H1 (cell line): ENCODE measurements at regions not wholly inside any gene's neighbourhood (a gene's known extent, or its start where the extent isn't known, plus 50 kb on each side); places are given as distances from the start of the nearest gene placed in this dataset.

ENCODE experiments used
- CTCF ChIA-PET: fragments of 300-600 bp; sonication (Branson Sonifier 250); formaldehyde crosslinking; loops from one replicate; lab custom pipeline; 2021; ENCODE audit not compliant: partially characterized antibody; lab: Charles Lee
- POLR2A ChIA-PET: fragments of 300-600 bp; sonication (Branson Sonifier 250); formaldehyde crosslinking; loops from one replicate; lab custom pipeline; 2021; ENCODE audit warnings: inconsistent platforms; ENCODE audit not compliant: partially characterized antibody; lab: Charles Lee
- DNase-seq, 2 experiments: peaks; one replicate each; pipeline versions ENCODE4 v3.0.0 to v3.0.0-alpha.2; 2010 to 2022; ENCODE audit warnings: low spot score in 2 of 2, low read depth in 1 of 2, mixed read lengths in 1 of 2
- FAIRE-seq: peaks from 2 replicates; lab custom pipeline; 2011; peaks lifted over from hg19 to GRCh38; lab: Jason Lieb, UNC
- H2AFZ ChIP-seq: 2 replicates; pipeline ENCODE4 v1.8.1; 2012; ENCODE audit warnings: low read length, inconsistent platforms
- H2AK5ac ChIP-seq: 2 replicates; pipeline ENCODE4 v1.6.1; 2013; ENCODE audit warnings: low read depth, low read length
- H2BK120ac ChIP-seq: replicated peaks from 2 replicates; pipeline ENCODE3; 2013; ENCODE audit warnings: low read depth, low read length, inconsistent platforms
- H2BK12ac ChIP-seq: 2 replicates; pipeline ENCODE4 v1.6.1; 2013; ENCODE audit warnings: low read depth, low read length
- H2BK15ac ChIP-seq: 2 replicates; pipeline ENCODE4 v1.6.1; 2013; ENCODE audit warnings: low read length
- H2BK20ac ChIP-seq: 2 replicates; pipeline ENCODE4 v1.6.1; 2013; ENCODE audit warnings: low read length
- H2BK5ac ChIP-seq: 2 replicates; pipeline ENCODE4 v1.6.1; 2013; ENCODE audit warnings: low read depth, low read length
- H3K14ac ChIP-seq: 2 replicates; pipeline ENCODE4 v1.6.1; 2013; ENCODE audit warnings: inconsistent platforms; ENCODE audit not compliant: insufficient read length
- H3K18ac ChIP-seq: 2 replicates; pipeline ENCODE4 v1.6.1; 2013; ENCODE audit warnings: low read length; ENCODE audit errors: extremely low read depth
- H3K23ac ChIP-seq: 2 replicates; pipeline ENCODE4 v1.6.1; 2013; ENCODE audit warnings: inconsistent platforms; ENCODE audit not compliant: insufficient read length
- H3K23me2 ChIP-seq: 2 replicates; pipeline ENCODE4 v1.6.1; 2013; ENCODE audit warnings: low read depth, low read length
- H3K27ac ChIP-seq: 2 replicates; pipeline ENCODE4 v1.6.1; 2011; ENCODE audit warnings: low read depth, low read length, inconsistent platforms
- H3K27me3 ChIP-seq, 4 experiments: replicated peaks in 1 of 4; 1 replicate in 1 of 4; 2 replicates in 3 of 4; pipeline versions ENCODE4 v1.6.1 to v1.8.1; 2011 to 2013; ENCODE audit warnings: low read length in 3 of 4, mild to moderate bottlenecking in 3 of 4, inconsistent platforms in 2 of 4, mixed read lengths in 2 of 4, moderate library complexity in 1 of 4; ENCODE audit not compliant: control insufficient read depth in 3 of 4, insufficient read depth in 3 of 4; ENCODE audit errors: extremely low read depth in 1 of 4
- H3K36me3 ChIP-seq, 4 experiments: 2 replicates each; pipeline versions ENCODE4 v1.6.1 to v1.8.1; 2011 to 2013; ENCODE audit warnings: mild to moderate bottlenecking in 4 of 4, low read length in 3 of 4, moderate library complexity in 2 of 4, control low read depth in 1 of 4, inconsistent platforms in 1 of 4; ENCODE audit not compliant: insufficient read depth in 4 of 4, control insufficient read depth in 2 of 4
- H3K4ac ChIP-seq: replicated peaks from 2 replicates; pipeline ENCODE3; 2013; ENCODE audit warnings: low read length, low read depth, mixed read lengths, inconsistent platforms; ENCODE audit not compliant: insufficient read length
- H3K4me1 ChIP-seq, 4 experiments: replicated peaks in 1 of 4; 1 replicate in 1 of 4; 2 replicates in 3 of 4; pipeline versions ENCODE4 v1.6.1 to v1.8.1; 2011 to 2013; ENCODE audit warnings: low read length in 3 of 4, inconsistent platforms in 2 of 4, mixed read lengths in 1 of 4; ENCODE audit not compliant: insufficient read depth in 4 of 4, control insufficient read depth in 3 of 4
- H3K4me2 ChIP-seq, 2 experiments: 2 replicates each; pipeline versions ENCODE4 v1.6.1 to v1.8.1; 2011 to 2013; ENCODE audit warnings: low read depth in 2 of 2, low read length in 2 of 2, control low read depth in 1 of 2, inconsistent platforms in 1 of 2, mild to moderate bottlenecking in 1 of 2; ENCODE audit not compliant: insufficient read depth in 1 of 2
- H3K4me3 ChIP-seq, 4 experiments: fragments of 200-600, 300-600 bp in 1 of 4; sonication (generic), shearing (Covaris generic), sonication (Bioruptor Twin) in 1 of 4; 2 replicates each; pipeline versions ENCODE4 v1.5.1 to v1.8.1; 2011 to 2016; ENCODE audit warnings: low read length in 4 of 4, low read depth in 3 of 4, control low read depth in 2 of 4, inconsistent platforms in 2 of 4, mild to moderate bottlenecking in 2 of 4, mixed read lengths in 1 of 4, moderate library complexity in 1 of 4; ENCODE audit not compliant: insufficient read depth in 2 of 4; ENCODE audit errors: extremely low read depth in 1 of 4
- H3K56ac ChIP-seq: replicated peaks from 2 replicates; pipeline ENCODE3; 2013; ENCODE audit warnings: low read depth, mild to moderate bottlenecking, mixed read lengths, low read length, inconsistent platforms; ENCODE audit not compliant: insufficient read length
- H3K79me1 ChIP-seq: 2 replicates; pipeline ENCODE4 v1.6.1; 2013; ENCODE audit warnings: low read depth, low read length, control low read depth
- H3K79me2 ChIP-seq, 2 experiments: 2 replicates each; pipeline versions ENCODE4 v1.6.1 to v1.8.1; 2012 to 2013; ENCODE audit warnings: low read length in 2 of 2, mild to moderate bottlenecking in 2 of 2, inconsistent platforms in 1 of 2; ENCODE audit not compliant: insufficient read depth in 2 of 2, control insufficient read depth in 1 of 2
- H3K9ac ChIP-seq, 4 experiments: replicated peaks in 1 of 4; 1 replicate in 1 of 4; 2 replicates in 3 of 4; pipeline versions ENCODE4 v1.6.1 to v1.8.1; 2011 to 2013; ENCODE audit warnings: low read depth in 3 of 4, low read length in 3 of 4, control low read depth in 2 of 4, mild to moderate bottlenecking in 2 of 4, moderate library complexity in 2 of 4, inconsistent platforms in 1 of 4; ENCODE audit errors: extremely low read depth in 1 of 4
- H3K9me3 ChIP-seq, 2 experiments: 2 replicates each; pipeline versions ENCODE4 v1.6.1 to v1.8.1; 2012 to 2013; ENCODE audit warnings: mild to moderate bottlenecking in 2 of 2, moderate library complexity in 2 of 2, control low read depth in 1 of 2, inconsistent platforms in 1 of 2, low read depth in 1 of 2, low read length in 1 of 2, mixed read lengths in 1 of 2; ENCODE audit not compliant: insufficient read depth in 2 of 2
- H4K20me1 ChIP-seq, 2 experiments: replicated peaks in 1 of 2; 2 replicates each; pipeline versions ENCODE3 to v1.8.1; 2011 to 2013; ENCODE audit warnings: inconsistent platforms in 2 of 2, low read length in 2 of 2, mild to moderate bottlenecking in 1 of 2; ENCODE audit not compliant: insufficient read depth in 2 of 2, control insufficient read depth in 1 of 2
- H4K5ac ChIP-seq: 2 replicates; pipeline ENCODE4 v1.6.1; 2013; ENCODE audit warnings: low read length, low read depth, mixed read lengths, inconsistent platforms; ENCODE audit not compliant: insufficient read length
- H4K8ac ChIP-seq: 2 replicates; pipeline ENCODE4 v1.8.0; 2013; ENCODE audit warnings: mild to moderate bottlenecking, moderate library complexity, low read length, inconsistent platforms; ENCODE audit not compliant: insufficient read depth; ENCODE audit errors: extremely low read depth
- H4K91ac ChIP-seq: replicated peaks from 2 replicates; pipeline ENCODE3; 2013; ENCODE audit warnings: low read length, mixed read lengths, inconsistent platforms; ENCODE audit not compliant: insufficient read length
- ATF3 ChIP-seq: IDR thresholded peaks from 2 replicates; pipeline ENCODE4 v1.6.1; 2011; ENCODE audit warnings: low read depth, mild to moderate bottlenecking, low read length; ENCODE audit not compliant: insufficient read depth
- EP300 ChIP-seq, 2 experiments: IDR thresholded peaks; 1 replicate in 1 of 2; 2 replicates in 1 of 2; pipeline ENCODE4 v1.6.1; 2011 to 2012; ENCODE audit warnings: low read depth in 2 of 2, low read length in 2 of 2, mild to moderate bottlenecking in 2 of 2, borderline replicate concordance in 1 of 2, inconsistent platforms in 1 of 2, moderate library complexity in 1 of 2
- GABPA ChIP-seq: IDR thresholded peaks from 2 replicates; pipeline ENCODE4 v1.6.1; 2011; ENCODE audit warnings: mild to moderate bottlenecking, low read length, moderate library complexity, borderline replicate concordance; ENCODE audit not compliant: insufficient read depth
- HDAC6 ChIP-seq: IDR thresholded peaks from one replicate; pipeline ENCODE4 v1.7.1; 2012; ENCODE audit warnings: low read depth, mild to moderate bottlenecking, inconsistent platforms, low read length, moderate library complexity
- KDM1A ChIP-seq: fragments of 200-600, 300-600 bp; sonication (generic); IDR thresholded peaks from 2 replicates; pipeline ENCODE4 v1.7.1; 2016; ENCODE audit warnings: mild to moderate bottlenecking, low read length, borderline replicate concordance
- KDM4A ChIP-seq: IDR thresholded peaks from one replicate; pipeline ENCODE4 v1.7.1; 2012; ENCODE audit warnings: low read depth, mild to moderate bottlenecking, moderate library complexity, low read length, inconsistent platforms; ENCODE audit not compliant: severe bottlenecking
- NRF1 ChIP-seq: IDR thresholded peaks from 2 replicates; pipeline ENCODE4 v1.6.1; 2011; ENCODE audit warnings: mild to moderate bottlenecking, low read depth, low read length, improper control_type of control experiment
- RAD21 ChIP-seq, 2 experiments: IDR thresholded peaks in 1 of 2; conservative IDR thresholded peaks in 1 of 2; 2 replicates each; pipeline ENCODE4 v1.6.1; 2011; ENCODE audit warnings: low read depth in 2 of 2, low read length in 2 of 2, improper control_type of control experiment in 1 of 2, inconsistent platforms in 1 of 2, mild to moderate bottlenecking in 1 of 2, moderate library complexity in 1 of 2
- SAP30 ChIP-seq: fragments of 300-600 bp; sonication (generic); IDR thresholded peaks from 2 replicates; pipeline ENCODE4 v1.7.1; 2012; ENCODE audit warnings: low read length, moderate library complexity, mild to moderate bottlenecking, inconsistent platforms; ENCODE audit not compliant: insufficient read depth, insufficient replicate concordance
- TAF1 ChIP-seq: IDR thresholded peaks from 2 replicates; pipeline ENCODE4 v1.6.1; 2011; ENCODE audit warnings: mild to moderate bottlenecking, low read depth, low read length
- TCF12 ChIP-seq: IDR thresholded peaks from 2 replicates; pipeline ENCODE4 v1.6.1; 2011; ENCODE audit warnings: low read depth, mild to moderate bottlenecking, low read length
- WGBS, 2 experiments: shearing (Covaris generic) in 1 of 2; methylation state at CpG; one replicate each; pipeline versions ENCODE4 v1.1.6 to v1.1.7; 2013 to 2015; ENCODE audit warnings: low lambda C conversion rate in 2 of 2, mixed read lengths in 2 of 2, inconsistent platforms in 1 of 2, low coverage in 1 of 2, missing lambda C conversion rate in 1 of 2; ENCODE audit not compliant: insufficient replicate concordance in 2 of 2, insufficient coverage in 1 of 2, insufficient read length in 1 of 2; ENCODE audit errors: extremely low coverage in 1 of 2, missing lambda C conversion rate in 1 of 2; 5-methylcytosine and 5-hydroxymethylcytosine counted together

- FAIRE-seq, result no peak
- TF ChIP-seq KDM1A (no peak), KDM4A (no peak), TAF1 (no peak), GABPA (no peak), ATF3 (no peak), NRF1 (no peak), RAD21 (IDR thresholded peaks at IDR 0.05 in 1 of 2, conservative IDR thresholded peaks at IDR 0.05 in 1 of 2; ENCODE audit: low read depth in 2 of 2, low read length in 2 of 2) (no peak), EP300 (IDR thresholded peaks at IDR 0.05; ENCODE audit: borderline replicate concordance in 1 of 2, low read depth in 2 of 2, low read length in 2 of 2) (no peak), SAP30 (no peak), HDAC6 (no peak), TCF12 (no peak)
Observed at GRCh38 chr1:29712284-29712651, 475.9 kb downstream of the PTPRU start.

More at GRCh38 chr1:29712284-29712651, 475.9 kb downstream of the PTPRU start:
- peaks cover 0 to 5% (median 3%) of the 10 kb centered on the region in 4 experiments; a peak in 4 of 7 replicates for H3K4me1 ChIP-seq
- peaks cover 5 to 9% of the 10 kb centered on the region in 2 experiments; a peak in 1 of 4 replicates for H3K9me3 ChIP-seq
- H3K23me2 ChIP-seq, result no peaks in the 10 kb centered on the region
- POLR2A ChIA-PET, result no interaction called here
- H2AK5ac ChIP-seq, result no peak overlapping the region
- no peak overlapping the region for H2BK12ac ChIP-seq
- no peak overlapping the region for H2BK20ac ChIP-seq
- no peaks in the 10 kb centered on the region for H3K36me3 ChIP-seq
- no peak overlapping the region for H2BK120ac ChIP-seq
- H3K79me1 ChIP-seq, result no peaks in the 10 kb centered on the region
- no peaks in the 10 kb centered on the region for H4K20me1 ChIP-seq
- no peaks in the 10 kb centered on the region for H3K79me2 ChIP-seq
- H3K14ac ChIP-seq, result no peak overlapping the region
- no peak overlapping the region for H3K18ac ChIP-seq
- H3K23ac ChIP-seq, result no peak overlapping the region
- no peak overlapping the region for H2BK15ac ChIP-seq
- H3K27me3 ChIP-seq, result no peaks in the 10 kb centered on the region
- H2BK5ac ChIP-seq, result no peak overlapping the region
- H4K8ac ChIP-seq, result no peak overlapping the region
- H3K27ac ChIP-seq, result no peak overlapping the region
- H3K4ac ChIP-seq, result no peak overlapping the region
- H3K4me2 ChIP-seq, result no peak overlapping the region
- CTCF ChIA-PET, result interaction anchor here (0.7 to 3.9 kb wide), 4 partner anchors 9 to 420 kb away, joined by 3 to 17 read pairs (median 4); no protein-coding TSS in a partner anchor
- no peak for DNase-seq
- H3K4me3 ChIP-seq, result no peak overlapping the region
- no peak overlapping the region for H2AFZ ChIP-seq
- H3K56ac ChIP-seq, result no peak overlapping the region
- H4K5ac ChIP-seq, result no peak overlapping the region
- H3K9ac ChIP-seq, result no peak overlapping the region
- no peak overlapping the region for H4K91ac ChIP-seq
- WGBS, 2 experiments, result 83% methylated on average over 4 of the region's 4 CpGs; no CpG with 5 or more reads in 1 of the 2 experiments
